Common myeloid progenitor, CD34-positive (primary cell): ENCODE measurements at regions not wholly inside any gene's neighbourhood (a gene's known extent, or its start where the extent isn't known, plus 50 kb on each side); places are given as distances from the start of the nearest gene placed in this dataset.

Experiments used
- CTCF ChIA-PET: fragments of 350-600 bp; sonication (Branson Sonifier 250); formaldehyde crosslinking; loops from one replicate; lab custom pipeline; 2021; ENCODE audit warnings: antibody characterized with exemption; lab: Charles Lee
- POLR2A ChIA-PET: fragments of 350-600 bp; sonication (Branson Sonifier 250); formaldehyde crosslinking; loops from one replicate; lab custom pipeline; 2021; ENCODE audit warnings: antibody characterized with exemption; lab: Charles Lee
- DNase-seq, 3 donors: peaks; one replicate each; pipeline versions ENCODE4 v3.0.0 to v3.0.0-alpha.2; 2013
- H3K27ac ChIP-seq, 2 experiments: 1 replicate in 1 of 2; 2 replicates in 1 of 2; pipeline ENCODE4 v1.7.0; 2013; ENCODE audit warnings: inconsistent platforms in 2 of 2, low read length in 2 of 2, mild to moderate bottlenecking in 2 of 2, low read depth in 1 of 2, moderate library complexity in 1 of 2; ENCODE audit not compliant: severe bottlenecking in 2 of 2, insufficient read depth in 1 of 2, poor library complexity in 1 of 2
- H3K27me3 ChIP-seq, 5 experiments: replicated peaks in 2 of 5; 1 replicate in 3 of 5; 2 replicates in 2 of 5; pipeline versions ENCODE4 v1.6.1 to v1.7.0; 2013; ENCODE audit warnings: low read length in 4 of 5, mild to moderate bottlenecking in 2 of 5, moderate library complexity in 2 of 5, inconsistent platforms in 1 of 5; ENCODE audit not compliant: insufficient read depth in 5 of 5, control insufficient read depth in 4 of 5
- H3K36me3 ChIP-seq, 4 experiments: 1 replicate in 2 of 4; 2 replicates in 2 of 4; pipeline versions ENCODE4 v1.6.1 to v1.7.0; 2013; ENCODE audit warnings: low read length in 3 of 4, control low read depth in 1 of 4, mild to moderate bottlenecking in 1 of 4; ENCODE audit not compliant: control insufficient read depth in 4 of 4, insufficient read depth in 4 of 4
- H3K4me1 ChIP-seq, 4 experiments: 1 replicate in 3 of 4; 2 replicates in 1 of 4; pipeline versions ENCODE4 v1.6.1 to v1.7.1; 2013; ENCODE audit warnings: low read length in 3 of 4, mild to moderate bottlenecking in 3 of 4, control low read depth in 1 of 4, inconsistent platforms in 1 of 4, moderate library complexity in 1 of 4; ENCODE audit not compliant: control insufficient read depth in 4 of 4, insufficient read depth in 4 of 4; ENCODE audit errors: control extremely low read depth in 1 of 4
- H3K4me3 ChIP-seq, 7 experiments: 1 replicate in 4 of 7; 2 replicates in 3 of 7; pipeline versions ENCODE4 v1.5.1 to v1.7.0; 2013; ENCODE audit warnings: mild to moderate bottlenecking in 7 of 7, low read length in 6 of 7, moderate library complexity in 6 of 7, inconsistent platforms in 2 of 7, low read depth in 2 of 7, control low read depth in 1 of 7; ENCODE audit not compliant: insufficient read depth in 4 of 7, control insufficient read depth in 1 of 7; ENCODE audit errors: extremely low read depth in 1 of 7
- H3K9me3 ChIP-seq, 5 experiments: 1 replicate in 4 of 5; 2 replicates in 1 of 5; pipeline versions ENCODE4 v1.6.1 to v1.7.1; 2013; ENCODE audit warnings: low read length in 4 of 5, mild to moderate bottlenecking in 2 of 5, inconsistent platforms in 1 of 5, low read depth in 1 of 5, moderate library complexity in 1 of 5; ENCODE audit not compliant: control insufficient read depth in 4 of 5, insufficient read depth in 2 of 5; ENCODE audit errors: control extremely low read depth in 1 of 5
- WGBS: methylation state at CpG from one replicate; pipeline ENCODE4 v1.1.5; 2013; ENCODE audit not compliant: insufficient coverage; 5-methylcytosine and 5-hydroxymethylcytosine counted together

DNA sequence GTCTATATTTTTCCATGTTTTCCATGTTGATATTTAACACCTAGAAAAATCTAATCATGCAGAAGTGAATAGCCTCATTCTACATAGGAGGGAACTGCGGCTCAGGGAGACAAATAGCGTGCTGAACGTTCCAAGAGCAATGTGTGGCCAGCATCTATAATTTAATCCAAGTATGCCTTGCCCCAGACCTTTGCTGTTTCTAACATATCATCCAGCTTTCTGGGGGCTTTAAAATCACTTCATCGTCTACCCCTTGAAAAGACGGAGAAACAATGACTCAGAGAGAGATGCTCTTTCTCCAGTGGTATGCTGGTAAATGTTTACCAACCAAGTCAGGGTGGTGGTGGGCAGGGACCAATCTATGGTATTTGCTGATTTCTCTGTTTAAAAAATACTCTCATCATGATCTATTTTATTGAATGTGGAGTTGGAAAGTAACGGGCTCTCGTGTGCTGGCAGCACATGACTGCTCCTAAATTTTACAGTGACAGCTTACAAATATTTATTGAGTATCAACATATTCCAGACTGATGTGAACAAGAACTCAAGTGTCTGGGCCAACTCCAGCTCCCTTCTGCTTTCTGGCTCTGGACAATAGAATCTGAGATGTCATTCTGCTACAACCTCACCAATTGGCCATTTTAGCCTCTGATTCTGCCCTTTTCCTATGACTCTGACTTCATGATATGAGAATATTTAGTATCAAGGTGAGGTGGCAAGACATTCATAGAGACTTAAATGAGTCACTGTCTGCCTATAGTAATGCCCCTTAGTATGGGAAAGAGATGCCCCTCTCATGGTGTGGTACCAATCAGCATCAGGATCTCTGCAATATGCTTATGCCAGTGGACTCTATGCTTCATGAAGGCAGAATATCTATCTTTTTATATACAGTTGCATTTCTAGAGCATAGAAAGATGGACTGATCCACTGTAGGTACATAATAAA lies 407.4 kb upstream of the TNC start:
- no peak for DNase-seq
- ChIA-PET POLR2A (no interaction called here), CTCF (interaction anchor here (1.4 to 1.5 kb wide), 2 partner anchors 864 to 1120 kb away, joined by 4 to 7 read pairs; no protein-coding TSS in a partner anchor)
- H3K36me3 ChIP-seq, result no peaks in the 10 kb centered on the region
- H3K27ac ChIP-seq, result no peak overlapping the region
- no peak overlapping the region for H3K4me3 ChIP-seq
- no peaks in the 10 kb centered on the region for H3K4me1 ChIP-seq
- WGBS, result 74% methylated on average over 5 of the region's 7 CpGs
- peaks cover 0 to 8% (median 3%) of the 10 kb centered on the region in 5 experiments for H3K27me3 ChIP-seq
- H3K9me3 ChIP-seq, result no peaks in the 10 kb centered on the region

DNA sequence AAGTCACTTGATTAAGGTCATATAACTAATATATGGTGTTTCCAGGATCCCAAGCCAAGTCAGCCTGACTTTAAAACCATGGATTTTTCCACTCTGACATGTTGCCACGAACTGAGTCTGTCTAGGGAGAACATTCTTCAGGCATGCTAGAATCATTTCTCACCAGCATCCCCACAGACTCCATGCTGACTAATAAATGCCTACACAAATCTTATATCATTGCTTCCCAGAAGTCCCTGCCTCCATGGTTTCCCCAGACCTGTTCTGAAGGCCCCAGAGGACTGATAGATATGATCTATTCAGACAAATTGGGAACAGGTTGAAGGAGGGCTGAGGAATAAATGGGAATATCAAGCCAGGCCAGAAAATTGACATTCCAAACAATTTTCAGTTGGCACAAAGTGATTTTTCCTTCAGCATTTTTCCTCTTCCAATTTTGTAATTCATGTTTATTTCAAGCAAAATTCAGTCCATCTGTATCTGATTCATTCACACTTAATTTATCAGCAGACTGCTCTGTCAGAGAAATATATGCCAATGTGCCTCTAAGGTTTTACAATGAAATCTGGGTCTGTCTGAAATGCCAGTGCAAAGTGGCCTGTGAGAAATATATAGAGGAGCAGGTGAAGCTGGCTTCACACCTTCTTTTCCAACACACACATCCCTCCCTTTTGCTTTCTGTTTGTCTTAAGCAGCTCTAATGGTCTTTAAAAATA lies 413.6 kb upstream of the TNC start:
- Histone ChIP-seq H3K36me3 (no peaks in the 10 kb centered on the region), H3K9me3 (no peaks in the 10 kb centered on the region), H3K27ac (no peak overlapping the region), H3K4me1 (no peaks in the 10 kb centered on the region), H3K27me3 (no peaks in the 10 kb centered on the region), H3K4me3 (no peak overlapping the region)
- ChIA-PET POLR2A (no interaction called here), CTCF (no interaction called here)
- DNase-seq, result no peak
- WGBS, result 92% methylated on average over 1 of the region's 1 CpG

DNA sequence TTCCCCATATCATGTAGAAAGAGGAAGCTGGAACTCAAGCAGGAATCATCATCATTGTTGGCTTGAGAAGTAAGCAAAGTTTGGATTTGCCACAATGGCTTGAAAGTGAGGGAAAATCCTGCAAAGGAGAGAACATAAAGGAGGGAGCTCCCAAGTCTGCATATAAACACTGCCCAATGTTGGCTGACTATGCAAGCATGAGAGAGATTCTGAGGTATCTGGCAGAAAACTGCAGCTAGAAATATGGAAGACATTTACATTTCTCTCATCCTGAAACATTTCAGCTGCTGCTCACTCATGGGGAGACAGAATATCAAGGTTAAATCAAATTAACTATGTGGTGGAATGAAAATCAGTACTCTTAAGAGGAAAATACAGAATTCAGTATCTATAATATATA lies 415.6 kb upstream of the TNC start:
- POLR2A ChIA-PET, result no interaction called here
- no peaks in the 10 kb centered on the region for H3K4me1 ChIP-seq
- H3K27ac ChIP-seq, result no peak overlapping the region
- CTCF ChIA-PET, result no interaction called here
- H3K4me3 ChIP-seq, result no peak overlapping the region
- no peaks in the 10 kb centered on the region for H3K27me3 ChIP-seq
- no peaks in the 10 kb centered on the region for H3K9me3 ChIP-seq
- no peak for DNase-seq
- H3K36me3 ChIP-seq, result no peaks in the 10 kb centered on the region

DNA sequence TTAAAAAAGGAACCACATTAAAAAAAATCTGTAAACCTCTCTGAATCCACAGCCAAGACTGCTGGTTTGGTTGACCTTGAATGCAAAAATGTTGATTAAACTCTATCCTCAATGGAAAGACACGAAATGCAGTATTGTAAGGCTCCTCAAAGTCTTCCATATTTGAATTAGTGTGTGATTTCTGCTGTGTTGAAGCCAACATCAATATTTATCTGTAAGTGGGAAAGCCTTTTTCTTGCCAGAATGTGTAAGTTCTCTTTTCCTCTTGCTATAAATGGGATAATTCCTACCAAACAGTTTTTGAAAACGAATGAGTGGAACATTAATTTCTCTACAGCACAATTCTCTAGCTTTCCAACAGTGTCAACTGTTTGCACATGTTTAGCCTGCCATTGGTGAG lies 422.1 kb upstream of the TNC start:
- no peaks in the 10 kb centered on the region for H3K4me1 ChIP-seq
- POLR2A ChIA-PET, result no interaction called here
- peaks cover 0 to 3% (median 2%) of the 10 kb centered on the region in 5 experiments for H3K27me3 ChIP-seq
- WGBS, result 100% methylated on average over 1 of the region's 2 CpGs
- no peaks in the 10 kb centered on the region for H3K36me3 ChIP-seq
- CTCF ChIA-PET, result no interaction called here
- H3K27ac ChIP-seq, result no peak overlapping the region
- no peaks in the 10 kb centered on the region for H3K9me3 ChIP-seq
- DNase-seq, result no peak
- no peak overlapping the region for H3K4me3 ChIP-seq

DNA sequence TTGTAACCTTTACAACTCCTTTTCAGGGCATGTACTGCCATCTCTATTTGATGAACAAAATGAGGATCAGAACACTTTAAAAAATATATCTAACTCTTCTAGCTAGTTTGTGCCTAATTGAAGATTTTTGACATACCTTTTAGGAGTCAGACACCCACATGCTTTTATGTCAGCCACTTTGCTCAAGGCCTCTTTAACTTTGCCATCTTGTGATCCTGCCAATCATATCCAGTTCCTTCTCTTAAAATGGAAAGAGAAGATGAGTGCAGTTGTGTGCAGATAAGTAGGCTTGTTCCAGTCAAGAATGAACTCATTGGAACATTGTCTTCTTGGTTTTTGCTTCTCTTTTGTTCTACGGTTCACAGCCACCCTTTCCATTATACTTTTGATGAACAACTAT lies 425.6 kb upstream of the TNC start:
- no peaks in the 10 kb centered on the region for H3K9me3 ChIP-seq
- CTCF ChIA-PET, result no interaction called here
- no peaks in the 10 kb centered on the region for H3K36me3 ChIP-seq
- no peaks in the 10 kb centered on the region for H3K4me1 ChIP-seq
- H3K27me3 ChIP-seq, result peaks cover 0 to 3% (median 2%) of the 10 kb centered on the region in 5 experiments
- DNase-seq, result no peak
- WGBS, result 100% methylated on average over 1 of the region's 1 CpG
- no peak overlapping the region for H3K27ac ChIP-seq
- no peak overlapping the region for H3K4me3 ChIP-seq
- POLR2A ChIA-PET, result no interaction called here

DNA sequence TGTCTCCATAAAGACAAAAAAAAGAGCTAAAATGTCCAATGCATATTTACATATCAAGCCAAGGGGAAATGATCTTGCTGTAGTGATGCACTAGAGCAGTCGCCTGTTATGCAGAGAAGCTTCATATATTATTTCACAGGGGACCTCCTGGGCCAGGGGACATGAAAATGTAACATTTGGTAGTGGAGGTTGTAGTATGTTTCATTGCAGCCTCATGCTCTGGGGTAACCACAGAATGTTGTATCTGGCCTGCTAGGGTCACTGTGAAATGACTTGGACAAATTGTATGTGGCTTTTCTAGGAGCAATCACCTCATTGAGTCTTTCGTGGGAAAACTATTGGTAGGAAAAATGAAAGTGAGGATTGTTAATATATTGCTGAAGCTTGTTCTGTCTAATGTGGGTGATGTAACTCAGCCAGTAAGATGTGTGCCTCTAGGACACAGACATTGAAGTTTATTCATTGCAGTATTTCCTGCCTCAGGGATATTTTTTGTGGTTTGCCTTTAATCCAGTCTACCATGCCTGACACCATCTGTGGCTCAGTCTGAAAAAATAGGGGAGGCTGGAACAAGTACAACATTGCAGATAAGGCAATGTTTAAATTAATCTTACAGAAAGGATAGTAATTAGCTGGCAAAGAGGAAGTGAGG lies 430.8 kb upstream of the TNC start:
- WGBS, result 17% methylated on average over 1 of the region's 2 CpGs
- Histone ChIP-seq H3K4me1 (no peaks in the 10 kb centered on the region), H3K4me3 (no peak overlapping the region), H3K36me3 (no peaks in the 10 kb centered on the region), H3K27me3 (peaks cover 0 to 2% (median 0%) of the 10 kb centered on the region in 5 experiments), H3K27ac (no peak overlapping the region), H3K9me3 (no peaks in the 10 kb centered on the region)
- ChIA-PET CTCF (no interaction called here), POLR2A (no interaction called here)
- DNase-seq, result no peak
